ENCODE measurements at regions not wholly inside any gene's neighbourhood (a gene's known extent, or its start where the extent isn't known, plus 50 kb on each side); places are given as distances from the start of the nearest gene placed in this dataset.

- no peak for TF ChIP-seq CTCF (conservative IDR thresholded peaks at IDR 0.05; ENCODE audit: low read depth, low read length)
- no peak for TF ChIP-seq MXI1 (IDR thresholded peaks at IDR 0.05; ENCODE audit: borderline replicate concordance, low read depth, low read length)
- no peak for TF ChIP-seq FOS (IDR thresholded peaks at IDR 0.05; ENCODE audit: low read depth, low read length)
- no peak for TF ChIP-seq MAZ (IDR thresholded peaks at IDR 0.05; ENCODE audit: borderline replicate concordance, low read depth, low read length)
- TF ChIP-seq SMC3 (IDR thresholded peaks at IDR 0.05; ENCODE audit: low read depth, low read length): no peak
- no peak for TF ChIP-seq RFX5 (IDR thresholded peaks at IDR 0.05; ENCODE audit: low read depth, low read length)
- TF ChIP-seq RCOR1 (IDR thresholded peaks at IDR 0.05; ENCODE audit: insufficient replicate concordance, low read length): no peak
- TF ChIP-seq, protein P1, sequence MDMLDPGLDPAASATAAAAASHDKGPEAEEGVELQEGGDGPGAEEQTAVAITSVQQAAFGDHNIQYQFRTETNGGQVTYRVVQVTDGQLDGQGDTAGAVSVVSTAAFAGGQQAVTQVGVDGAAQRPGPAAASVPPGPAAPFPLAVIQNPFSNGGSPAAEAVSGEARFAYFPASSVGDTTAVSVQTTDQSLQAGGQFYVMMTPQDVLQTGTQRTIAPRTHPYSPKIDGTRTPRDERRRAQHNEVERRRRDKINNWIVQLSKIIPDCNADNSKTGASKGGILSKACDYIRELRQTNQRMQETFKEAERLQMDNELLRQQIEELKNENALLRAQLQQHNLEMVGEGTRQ (IDR thresholded peaks at IDR 0.05; ENCODE audit: low read depth, low read length): no peak
- TF ChIP-seq CEBPB (IDR thresholded peaks at IDR 0.05; ENCODE audit: low read depth, low read length): no peak
- no peak for TF ChIP-seq POLR2A (IDR thresholded peaks at IDR 0.05; ENCODE audit: low read depth, low read length)
- no peak for TF ChIP-seq BHLHE40 (IDR thresholded peaks at IDR 0.05; ENCODE audit: low read depth, low read length)
- TF ChIP-seq MAFK (IDR thresholded peaks at IDR 0.05; ENCODE audit: low read depth, low read length): no peak
- Histone ChIP-seq H2AK9ac (replicated peaks; ENCODE audit: low read depth, low read length, poor library complexity) (no peak overlapping the region), H2BK120ac (ENCODE audit: low read depth, low read length) (peak overlapping the region; percentile 71; the same call in 1 of the 2 replicates), H4K5ac (ENCODE audit: low read depth, low read length) (no peak overlapping the region), H3K18ac (ENCODE audit: low read depth, low read length) (peak overlapping the region; percentile 51; the same call in 1 of the 2 replicates), H3K9me1 (ENCODE audit: insufficient read depth, low read length) (no peaks in the 10 kb centered on the region), H3K56ac (ENCODE audit: extremely low read depth, insufficient read depth, low read length) (0 out of 2 replicates have a peak overlapping the region, but pooled peaks have one; percentile 14), H3K27ac (ENCODE audit: insufficient read depth, low read length) (no peak overlapping the region), H3K27me3 (ENCODE audit: control insufficient read depth, insufficient read depth, low read length) (no peaks in the 10 kb centered on the region), H4K91ac (ENCODE audit: insufficient read depth, low read depth, low read length) (no peak overlapping the region), H3K4me1 (ENCODE audit: control insufficient read depth, insufficient read depth, low read length) (peaks cover 5% of the 10 kb centered on the region; the same call in 1 of the 2 replicates), H2AK5ac (ENCODE audit: low read depth, low read length) (no peak overlapping the region), H4K20me1 (ENCODE audit: insufficient read depth, low read length) (no peaks in the 10 kb centered on the region), H3K79me1 (ENCODE audit: low read depth in 1 of 2, low read length in 2 of 2) (no peaks in the 10 kb centered on the region), H3K36me3 (ENCODE audit: control insufficient read depth, insufficient read depth, low read length) (no peaks in the 10 kb centered on the region), H3K14ac (replicated peaks; ENCODE audit: low read depth, low read length) (peak overlapping the region; percentile 37; the same call in 1 of the 2 replicates), H3K9me3 (ENCODE audit: control insufficient read depth, insufficient read depth, low read length) (no peaks in the 10 kb centered on the region), H3K4me3 (ENCODE audit: insufficient read depth, low read depth, low read length) (no peak overlapping the region), H2BK5ac (ENCODE audit: low read depth, low read length, poor library complexity, severe bottlenecking) (peak overlapping the region; percentile 57), H2BK20ac (ENCODE audit: low read depth, low read length) (no peak overlapping the region), H2BK15ac (ENCODE audit: low read depth, low read length) (no peak overlapping the region), H3K23ac (ENCODE audit: low read depth, low read length) (no peak overlapping the region), H3K4ac (ENCODE audit: low read depth, low read length) (no peak overlapping the region), H2AFZ (replicated peaks; ENCODE audit: low read length, poor library complexity) (no peak overlapping the region), H4K8ac (ENCODE audit: low read depth in 2 of 2, low read length in 2 of 2) (peak overlapping the region; percentile 23 to 55; a peak in 3 of 4 replicates), H3K4me2 (ENCODE audit: low read depth, low read length) (no peak overlapping the region), H3K9ac (ENCODE audit: low read depth, low read length) (no peak overlapping the region)
- intact Hi-C loops (cut with micrococcal nuclease): loop anchor here (5.0 kb wide), 3 partner anchors 301 to 791 kb away; no protein-coding TSS in a partner anchor
- dilution Hi-C loops (cut with HindIII; ENCODE audit: low sequenced_read_pairs, unreplicated experiment): no loop called here
- ChIA-PET POLR2A (ENCODE audit: unreplicated experiment) (interaction anchor here (0.9 kb wide), 1 partner anchor 64 kb away, joined by 4 read pairs; the partner anchor contains the start of gene GALNT5), CTCF (interaction anchor here (0.6 to 1.6 kb wide), 12 partner anchors 10 to 1820 kb away, joined by 3 to 9 read pairs (median 4); no protein-coding TSS in a partner anchor)
- no peak for DNase-seq
- no TSS peak for BruUV-seq (replicated peaks)
- no peak for ATAC-seq (ENCODE audit: low read depth)
- in situ Hi-C loops (cut with MboI; ENCODE audit: low sequenced_read_pairs): loop anchor here (10.0 kb wide), 2 partner anchors 609 to 1809 kb away; no protein-coding TSS in a partner anchor
These were observed 64.0 kb upstream of the GALNT5 start for GRCh38 chr2:157193461-157193860.

Measured in IMR-90 (cell line).